Ishikawa (cell line): ENCODE measurements at regions not wholly inside any gene's neighbourhood (a gene's known extent, or its start where the extent isn't known, plus 50 kb on each side); places are given as distances from the start of the nearest gene placed in this dataset.

Source experiments
- CEBPB ChIP-seq: IDR thresholded peaks from 2 replicates; pipeline ENCODE4 v1.6.1; 2012
- CREB1 ChIP-seq: IDR thresholded peaks from 2 replicates; pipeline ENCODE4 v1.6.1; 2012; ENCODE audit warnings: low read depth
- EGR1 ChIP-seq: IDR thresholded peaks from 2 replicates; pipeline ENCODE4 v1.6.1; 2012
- EP300 ChIP-seq: IDR thresholded peaks from 2 replicates; pipeline ENCODE4 v1.6.1; 2012; ENCODE audit warnings: borderline replicate concordance
- FOXM1 ChIP-seq: IDR thresholded peaks from 2 replicates; pipeline ENCODE4 v1.6.1; 2012; ENCODE audit warnings: low read depth, borderline replicate concordance
- MAX ChIP-seq: IDR thresholded peaks from 2 replicates; pipeline ENCODE4 v1.6.1; 2012
- NFIC ChIP-seq: IDR thresholded peaks from 2 replicates; pipeline ENCODE4 v1.6.1; 2012
- RAD21 ChIP-seq: IDR thresholded peaks from 2 replicates; pipeline ENCODE4 v1.6.1; 2012; ENCODE audit warnings: low read depth
- TAF1 ChIP-seq: IDR thresholded peaks from 2 replicates; pipeline ENCODE4 v1.6.1; 2012; ENCODE audit warnings: low read depth, mild to moderate bottlenecking
- TCF12 ChIP-seq: IDR thresholded peaks from 2 replicates; pipeline ENCODE4 v1.6.1; 2012; ENCODE audit warnings: low read depth
- TEAD4 ChIP-seq: IDR thresholded peaks from 2 replicates; pipeline ENCODE4 v1.6.1; 2012
- USF1 ChIP-seq: IDR thresholded peaks from 2 replicates; pipeline ENCODE4 v1.6.1; 2012
- YY1 ChIP-seq: IDR thresholded peaks from 2 replicates; pipeline ENCODE4 v1.6.1; 2012; ENCODE audit warnings: low read depth
- ZBTB7A ChIP-seq: IDR thresholded peaks from 2 replicates; pipeline ENCODE4 v1.6.1; 2012; ENCODE audit warnings: low read depth
- TF ChIP-seq, protein P1 (sequence below): IDR thresholded peaks from 2 replicates; pipeline ENCODE4 v1.6.1; 2012; ENCODE audit warnings: low read depth, mild to moderate bottlenecking

GRCh38 chr15:37485056-37485455, 384.7 kb upstream of the MEIS2 start:
- TF ChIP-seq MAX (no peak), NFIC (no peak), EGR1 (no peak), EP300 (no peak), TCF12 (no peak)

GRCh38 chr15:37490707-37491106, 390.4 kb upstream of the MEIS2 start:
- TF ChIP-seq TEAD4 (no peak), USF1 (no peak), TAF1 (no peak), RAD21 (no peak), FOXM1 (no peak)

GRCh38 chr15:37516621-37517020, 416.3 kb upstream of the MEIS2 start:
- TF ChIP-seq RAD21 (no peak), TAF1 (no peak), EP300 (no peak), USF1 (no peak), CREB1 (no peak), ZBTB7A (no peak), CEBPB (no peak)

GRCh38 chr15:37517191-37517895, 417.0 kb upstream of the MEIS2 start:
- TF ChIP-seq TAF1 = no peak
- TF ChIP-seq ZBTB7A = no peak
- TF ChIP-seq CEBPB = no peak
- TF ChIP-seq TCF12 = no peak

- no peak for TF ChIP-seq YY1
- TF ChIP-seq TEAD4 = no peak
- TF ChIP-seq ZBTB7A = no peak
- no peak for TF ChIP-seq TAF1
- no peak for TF ChIP-seq EP300
- TF ChIP-seq FOXM1 = no peak
- no peak for TF ChIP-seq EGR1
- TF ChIP-seq CREB1 = no peak
- no peak for TF ChIP-seq NFIC
- TF ChIP-seq RAD21 = no peak
- no peak for TF ChIP-seq TCF12
- no peak for TF ChIP-seq MAX
- no peak for TF ChIP-seq USF1
- no peak for TF ChIP-seq CEBPB
- TF ChIP-seq, protein P1, sequence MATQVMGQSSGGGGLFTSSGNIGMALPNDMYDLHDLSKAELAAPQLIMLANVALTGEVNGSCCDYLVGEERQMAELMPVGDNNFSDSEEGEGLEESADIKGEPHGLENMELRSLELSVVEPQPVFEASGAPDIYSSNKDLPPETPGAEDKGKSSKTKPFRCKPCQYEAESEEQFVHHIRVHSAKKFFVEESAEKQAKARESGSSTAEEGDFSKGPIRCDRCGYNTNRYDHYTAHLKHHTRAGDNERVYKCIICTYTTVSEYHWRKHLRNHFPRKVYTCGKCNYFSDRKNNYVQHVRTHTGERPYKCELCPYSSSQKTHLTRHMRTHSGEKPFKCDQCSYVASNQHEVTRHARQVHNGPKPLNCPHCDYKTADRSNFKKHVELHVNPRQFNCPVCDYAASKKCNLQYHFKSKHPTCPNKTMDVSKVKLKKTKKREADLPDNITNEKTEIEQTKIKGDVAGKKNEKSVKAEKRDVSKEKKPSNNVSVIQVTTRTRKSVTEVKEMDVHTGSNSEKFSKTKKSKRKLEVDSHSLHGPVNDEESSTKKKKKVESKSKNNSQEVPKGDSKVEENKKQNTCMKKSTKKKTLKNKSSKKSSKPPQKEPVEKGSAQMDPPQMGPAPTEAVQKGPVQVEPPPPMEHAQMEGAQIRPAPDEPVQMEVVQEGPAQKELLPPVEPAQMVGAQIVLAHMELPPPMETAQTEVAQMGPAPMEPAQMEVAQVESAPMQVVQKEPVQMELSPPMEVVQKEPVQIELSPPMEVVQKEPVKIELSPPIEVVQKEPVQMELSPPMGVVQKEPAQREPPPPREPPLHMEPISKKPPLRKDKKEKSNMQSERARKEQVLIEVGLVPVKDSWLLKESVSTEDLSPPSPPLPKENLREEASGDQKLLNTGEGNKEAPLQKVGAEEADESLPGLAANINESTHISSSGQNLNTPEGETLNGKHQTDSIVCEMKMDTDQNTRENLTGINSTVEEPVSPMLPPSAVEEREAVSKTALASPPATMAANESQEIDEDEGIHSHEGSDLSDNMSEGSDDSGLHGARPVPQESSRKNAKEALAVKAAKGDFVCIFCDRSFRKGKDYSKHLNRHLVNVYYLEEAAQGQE = no peak
These were observed 416.0 kb upstream of the TMCO5A start for GRCh38 chr15:37518436-37518835.

- TF ChIP-seq MAX (no peak), CREB1 (no peak), TEAD4 (no peak), CEBPB (no peak), EGR1 (no peak), ZBTB7A (no peak), TCF12 (no peak), NFIC (no peak)
These were observed 414.4 kb upstream of the TMCO5A start for GRCh38 chr15:37520026-37520425.

DNA sequence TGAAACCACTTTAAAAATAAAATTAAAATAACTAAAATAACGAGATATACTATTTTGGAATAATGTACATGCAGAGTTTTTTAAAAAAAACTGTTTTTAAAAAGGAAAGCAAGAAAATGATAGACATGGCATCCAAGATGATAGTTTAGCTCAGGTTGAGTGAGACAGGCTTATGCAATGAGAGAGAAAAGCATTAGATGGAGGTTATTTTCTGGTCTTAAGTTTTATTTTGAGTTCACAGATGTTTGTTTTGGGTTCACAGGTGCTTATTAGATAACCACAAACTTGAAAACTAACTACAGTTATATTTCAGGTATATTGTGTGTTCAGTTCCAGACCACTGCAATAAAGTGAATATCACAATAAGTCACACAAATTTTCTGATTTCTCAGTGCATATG, 413.6 kb upstream of the TMCO5A start:
- TF ChIP-seq TEAD4 = no peak

DNA sequence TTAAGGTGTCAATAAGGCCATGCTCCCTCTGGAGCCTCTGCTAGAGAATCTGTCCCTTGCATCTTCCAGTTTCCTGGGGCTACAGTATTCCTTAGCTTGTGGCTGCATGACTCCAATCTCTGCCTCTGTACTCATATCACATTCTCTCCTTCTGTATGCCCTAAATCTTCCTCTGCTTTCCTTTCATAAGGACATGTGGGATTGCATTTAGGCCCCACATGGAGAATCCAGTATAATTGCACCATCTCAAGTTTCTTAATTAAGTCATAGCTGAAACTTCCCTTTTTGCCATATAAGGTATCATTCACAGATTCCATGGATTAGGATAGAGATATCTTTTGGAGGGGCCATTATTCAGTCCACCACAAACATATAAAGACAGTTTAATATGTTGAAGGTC, 409.8 kb upstream of the TMCO5A start:
- no peak for TF ChIP-seq YY1
- no peak for TF ChIP-seq ZBTB7A
- no peak for TF ChIP-seq CREB1
